NCI-H1436 treated with DMSO at 0.1 percent for 48 hours (cell line): ENCODE measurements at regions not wholly inside any gene's neighbourhood (a gene's known extent, or its start where the extent isn't known, plus 50 kb on each side); places are given as distances from the start of the nearest gene placed in this dataset.
"Not testable (repeated sequence)": the region's sequence is repeated elsewhere in the genome, so short reads cannot be mapped to it uniquely, and the experiment has no call there.

Source experiments
- DNase-seq: peaks from one replicate; lab custom pipeline; 2025; lab: John Stamatoyannopoulos, UW

GRCh38 chr14:81955123-81955522 lies 421.5 kb upstream of the SEL1L start:
- no peak for DNase-seq

- no peak for DNase-seq
Measured at GRCh38 chr14:81960781-81961180, 427.1 kb upstream of the SEL1L start.

GRCh38 chr14:81963846-81964245 lies 430.2 kb upstream of the SEL1L start:
- DNase-seq: no peak

- no peak for DNase-seq
Measured at GRCh38 chr14:81970307-81970706, 436.7 kb upstream of the SEL1L start.

- DNase-seq: no peak
Measured at GRCh38 chr14:81971911-81972310, 438.3 kb upstream of the SEL1L start.

GRCh38 chr14:81972601-81973000 lies 438.9 kb upstream of the SEL1L start:
- no peak for DNase-seq

GRCh38 chr14:81974543-81974942 lies 440.9 kb upstream of the SEL1L start:
- no peak for DNase-seq

GRCh38 chr14:81980601-81981306 lies 447.1 kb upstream of the SEL1L start:
- DNase-seq: no peak

- DNase-seq: no peak
Measured at GRCh38 chr14:81981307-81981675, 447.6 kb upstream of the SEL1L start.

- DNase-seq: no peak
Measured at GRCh38 chr14:81982046-81982445, 448.4 kb upstream of the SEL1L start.

- no peak for DNase-seq
Measured at GRCh38 chr14:81986005-81986404, 452.4 kb upstream of the SEL1L start.

GRCh38 chr14:81989211-81989610 lies 455.6 kb upstream of the SEL1L start:
- DNase-seq: no peak

GRCh38 chr14:81990312-81990761 lies 456.7 kb upstream of the SEL1L start:
- no peak for DNase-seq

GRCh38 chr14:81991998-81992397 lies 458.3 kb upstream of the SEL1L start:
- no peak for DNase-seq

GRCh38 chr14:81993432-81993831 lies 459.8 kb upstream of the SEL1L start:
- no peak for DNase-seq

GRCh38 chr14:82003426-82003825 lies 469.8 kb upstream of the SEL1L start:
- DNase-seq: no peak

- DNase-seq: no peak
Measured at GRCh38 chr14:82009076-82009475, 475.4 kb upstream of the SEL1L start.

- no peak for DNase-seq
Measured at GRCh38 chr14:82009993-82010392, 476.3 kb upstream of the SEL1L start.

- no peak for DNase-seq
Measured at GRCh38 chr14:82011460-82011859, 477.8 kb upstream of the SEL1L start.

GRCh38 chr14:82029038-82029437 lies 495.4 kb upstream of the SEL1L start:
- DNase-seq: no peak

- no peak for DNase-seq
Measured at GRCh38 chr14:82035397-82035796, 501.7 kb upstream of the SEL1L start.

- not testable (repeated sequence) for DNase-seq
Measured at GRCh38 chr14:82038066-82038465, 504.4 kb upstream of the SEL1L start.

- DNase-seq: no peak
Measured at GRCh38 chr14:82045339-82045738, 511.7 kb upstream of the SEL1L start.

- DNase-seq: no peak
Measured at GRCh38 chr14:82046512-82047226, 513.0 kb upstream of the SEL1L start.
